ENCODE measurements at regions not wholly inside any gene's neighbourhood (a gene's known extent, or its start where the extent isn't known, plus 50 kb on each side); places are given as distances from the start of the nearest gene placed in this dataset.

DNA sequence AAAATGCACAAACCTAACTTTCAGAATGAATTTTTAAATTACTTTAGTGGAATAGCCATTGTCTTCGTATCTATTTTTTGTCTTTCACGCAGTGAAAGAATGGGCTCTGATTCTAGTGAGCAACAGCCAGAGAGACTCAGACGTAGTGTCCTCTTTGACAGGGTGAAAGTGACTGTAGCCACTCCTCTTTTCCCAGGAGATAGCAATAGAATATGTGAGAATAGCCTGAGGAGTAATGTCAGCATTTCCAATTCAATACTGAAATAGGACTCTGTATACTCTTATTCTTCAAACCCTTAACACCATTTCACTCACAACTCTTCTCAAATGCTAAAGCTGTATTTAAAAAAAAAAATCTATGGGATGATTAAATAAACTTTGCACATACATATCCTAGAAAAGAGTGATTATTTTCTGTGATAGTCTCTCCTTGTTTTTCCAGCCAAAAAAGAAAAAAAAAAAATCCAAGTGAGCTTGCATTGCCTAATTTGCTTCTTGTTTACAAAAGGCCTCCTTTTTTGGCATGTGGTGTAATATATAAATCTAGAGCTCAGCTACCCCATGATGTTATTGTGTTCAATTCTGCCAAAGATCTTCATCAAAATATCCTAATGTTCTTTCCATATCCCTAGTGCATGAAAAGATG lies 626.1 kb upstream of the SLITRK6 start:
- TF ChIP-seq, protein P1, sequence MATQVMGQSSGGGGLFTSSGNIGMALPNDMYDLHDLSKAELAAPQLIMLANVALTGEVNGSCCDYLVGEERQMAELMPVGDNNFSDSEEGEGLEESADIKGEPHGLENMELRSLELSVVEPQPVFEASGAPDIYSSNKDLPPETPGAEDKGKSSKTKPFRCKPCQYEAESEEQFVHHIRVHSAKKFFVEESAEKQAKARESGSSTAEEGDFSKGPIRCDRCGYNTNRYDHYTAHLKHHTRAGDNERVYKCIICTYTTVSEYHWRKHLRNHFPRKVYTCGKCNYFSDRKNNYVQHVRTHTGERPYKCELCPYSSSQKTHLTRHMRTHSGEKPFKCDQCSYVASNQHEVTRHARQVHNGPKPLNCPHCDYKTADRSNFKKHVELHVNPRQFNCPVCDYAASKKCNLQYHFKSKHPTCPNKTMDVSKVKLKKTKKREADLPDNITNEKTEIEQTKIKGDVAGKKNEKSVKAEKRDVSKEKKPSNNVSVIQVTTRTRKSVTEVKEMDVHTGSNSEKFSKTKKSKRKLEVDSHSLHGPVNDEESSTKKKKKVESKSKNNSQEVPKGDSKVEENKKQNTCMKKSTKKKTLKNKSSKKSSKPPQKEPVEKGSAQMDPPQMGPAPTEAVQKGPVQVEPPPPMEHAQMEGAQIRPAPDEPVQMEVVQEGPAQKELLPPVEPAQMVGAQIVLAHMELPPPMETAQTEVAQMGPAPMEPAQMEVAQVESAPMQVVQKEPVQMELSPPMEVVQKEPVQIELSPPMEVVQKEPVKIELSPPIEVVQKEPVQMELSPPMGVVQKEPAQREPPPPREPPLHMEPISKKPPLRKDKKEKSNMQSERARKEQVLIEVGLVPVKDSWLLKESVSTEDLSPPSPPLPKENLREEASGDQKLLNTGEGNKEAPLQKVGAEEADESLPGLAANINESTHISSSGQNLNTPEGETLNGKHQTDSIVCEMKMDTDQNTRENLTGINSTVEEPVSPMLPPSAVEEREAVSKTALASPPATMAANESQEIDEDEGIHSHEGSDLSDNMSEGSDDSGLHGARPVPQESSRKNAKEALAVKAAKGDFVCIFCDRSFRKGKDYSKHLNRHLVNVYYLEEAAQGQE (IDR thresholded peaks at IDR 0.05; ENCODE audit: insufficient read depth in 1 of 2, low read depth in 2 of 2, low read length in 2 of 2), result no peak
- TF ChIP-seq TAF1 (IDR thresholded peaks at IDR 0.05; ENCODE audit: borderline replicate concordance, insufficient read depth, low read length) (no peak), POLR2AphosphoS5 (IDR thresholded peaks at IDR 0.05; ENCODE audit: low read depth, low read length) (no peak), SIN3A (IDR thresholded peaks at IDR 0.05; ENCODE audit: borderline replicate concordance, insufficient read depth, low read length) (no peak), FOXP2 (optimal IDR thresholded peaks at IDR 0.05; ENCODE audit: borderline replicate concordance, extremely low read depth, extremely low read length, insufficient read depth) (no peak)
